Adrenal gland (tissue), 5 donors: ENCODE measurements at regions not wholly inside any gene's neighbourhood (a gene's known extent, or its start where the extent isn't known, plus 50 kb on each side); places are given as distances from the start of the nearest gene placed in this dataset.

Experiments used
- POLR2A ChIP-seq, 2 donors: fragments of 450-650 bp; IDR thresholded peaks; one replicate each; pipeline ENCODE4 v1.6.1; 2017; ENCODE audit warnings: antibody characterized with exemption in 2 of 2, mild to moderate bottlenecking in 2 of 2, moderate library complexity in 1 of 2
- TF ChIP-seq, protein P1 (sequence below), 6 experiments: fragments of 450-650 bp in 4 of 6; fragments of 200-600 bp in 2 of 6; sonication (generic) in 1 of 6; IDR thresholded peaks; 1 replicate in 5 of 6; 2 replicates in 1 of 6; pipeline versions ENCODE4 v1.5.1 to v1.8.0; 2016 to 2021; ENCODE audit warnings: antibody characterized with exemption in 6 of 6, mild to moderate bottlenecking in 2 of 6, moderate library complexity in 1 of 6
- donor health status: DM: no; HTN: no; CAD: no.

DNA sequence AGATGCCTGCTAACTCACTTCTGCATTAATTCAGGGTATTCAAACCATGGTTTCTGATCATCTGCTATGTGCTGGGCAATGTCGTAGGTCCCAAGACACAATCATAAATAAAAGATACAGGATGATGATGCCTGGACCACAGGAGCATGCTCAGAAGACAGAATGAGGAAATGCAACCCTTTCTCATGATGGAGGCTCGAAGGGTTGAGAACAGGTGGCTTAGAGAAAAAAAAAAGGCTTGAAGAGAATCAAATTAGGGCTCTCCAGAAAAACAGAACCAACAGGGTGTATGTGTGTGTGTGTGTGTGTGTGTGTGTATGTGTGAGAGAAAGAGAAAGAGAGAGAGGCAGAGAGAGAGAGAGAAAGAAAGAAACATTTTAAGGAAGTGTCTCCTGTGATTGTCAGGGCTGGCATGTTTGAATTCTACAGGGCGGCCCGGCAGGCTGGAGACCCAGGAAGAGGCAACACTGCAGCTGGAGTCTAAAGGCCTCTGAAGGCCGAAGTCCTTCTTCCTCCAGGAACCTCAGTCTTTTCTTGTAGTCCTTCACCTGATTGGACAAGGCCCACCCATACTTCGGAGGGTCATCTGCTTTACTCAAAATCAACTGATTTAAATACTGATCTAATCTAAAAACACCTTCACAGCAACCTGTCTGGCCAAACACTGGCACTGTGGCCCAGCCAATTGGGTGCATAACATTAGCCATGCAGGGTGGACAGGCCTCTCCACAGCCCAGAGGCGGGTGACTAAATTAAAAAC, 143.8 kb downstream of the ERMARD start:
- TF ChIP-seq, protein P1, sequence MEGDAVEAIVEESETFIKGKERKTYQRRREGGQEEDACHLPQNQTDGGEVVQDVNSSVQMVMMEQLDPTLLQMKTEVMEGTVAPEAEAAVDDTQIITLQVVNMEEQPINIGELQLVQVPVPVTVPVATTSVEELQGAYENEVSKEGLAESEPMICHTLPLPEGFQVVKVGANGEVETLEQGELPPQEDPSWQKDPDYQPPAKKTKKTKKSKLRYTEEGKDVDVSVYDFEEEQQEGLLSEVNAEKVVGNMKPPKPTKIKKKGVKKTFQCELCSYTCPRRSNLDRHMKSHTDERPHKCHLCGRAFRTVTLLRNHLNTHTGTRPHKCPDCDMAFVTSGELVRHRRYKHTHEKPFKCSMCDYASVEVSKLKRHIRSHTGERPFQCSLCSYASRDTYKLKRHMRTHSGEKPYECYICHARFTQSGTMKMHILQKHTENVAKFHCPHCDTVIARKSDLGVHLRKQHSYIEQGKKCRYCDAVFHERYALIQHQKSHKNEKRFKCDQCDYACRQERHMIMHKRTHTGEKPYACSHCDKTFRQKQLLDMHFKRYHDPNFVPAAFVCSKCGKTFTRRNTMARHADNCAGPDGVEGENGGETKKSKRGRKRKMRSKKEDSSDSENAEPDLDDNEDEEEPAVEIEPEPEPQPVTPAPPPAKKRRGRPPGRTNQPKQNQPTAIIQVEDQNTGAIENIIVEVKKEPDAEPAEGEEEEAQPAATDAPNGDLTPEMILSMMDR (IDR thresholded peaks at IDR 0.05), result no peak
- TF ChIP-seq POLR2A (IDR thresholded peaks at IDR 0.05), result no peak
